ENCODE measurements at regions not wholly inside any gene's neighbourhood (a gene's known extent, or its start where the extent isn't known, plus 50 kb on each side); places are given as distances from the start of the nearest gene placed in this dataset.

DNA sequence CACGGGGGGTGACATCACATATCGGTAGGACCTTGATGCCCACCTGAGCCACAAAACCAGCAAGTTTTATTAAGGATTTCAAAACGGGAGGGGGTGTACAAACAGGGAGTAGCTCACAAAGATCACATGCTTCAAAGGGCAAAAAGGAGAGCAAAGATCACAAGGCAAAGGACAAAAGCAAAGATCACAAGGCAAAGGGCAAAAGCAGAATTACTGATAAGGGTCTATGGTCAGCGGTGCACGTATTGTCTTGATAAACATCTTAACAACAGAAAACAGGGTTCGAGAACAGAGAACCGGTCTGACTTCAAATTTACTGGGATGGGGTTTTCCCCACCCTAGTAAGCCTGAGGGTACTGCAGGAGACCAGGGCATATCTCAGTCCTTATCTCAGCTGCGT, 143.5 kb upstream of the LPP start:
- no peak overlapping the region for H3K27ac ChIP-seq (ENCODE audit: insufficient read depth, low read depth, low read length)
- H4K20me1 ChIP-seq (replicated peaks; ENCODE audit: control insufficient read depth, extremely low read depth, insufficient read depth, low read length): no peaks in the 10 kb centered on the region
- peaks cover 15% of the 10 kb centered on the region for H3K4me1 ChIP-seq (ENCODE audit: control insufficient read depth, extremely low read depth, insufficient read depth, low read length)
- DNase-seq (ENCODE audit: low read depth, low spot score) (no peak), FAIRE-seq (no peak)
- no peak overlapping the region for H3K4me2 ChIP-seq (ENCODE audit: insufficient read depth, low read length)
- no peak overlapping the region for H3K4me3 ChIP-seq (replicated peaks in 1 of 3; ENCODE audit: insufficient read depth in 1 of 3, low read depth in 1 of 3, low read length in 3 of 3)
- TF ChIP-seq POLR2AphosphoS5 (IDR thresholded peaks at IDR 0.05; ENCODE audit: insufficient read depth, low read depth, low read length) (no peak), POLR2A (IDR thresholded peaks at IDR 0.05; ENCODE audit: low read depth, low read length) (no peak), JUN (IDR thresholded peaks at IDR 0.05; ENCODE audit: borderline replicate concordance, insufficient read depth, insufficient read length, low read depth) (no peak), MAX (IDR thresholded peaks at IDR 0.05; ENCODE audit: insufficient read depth, insufficient read length) (no peak), MYC (IDR thresholded peaks at IDR 0.05; ENCODE audit: low read depth, low read length) (no peak), EZH2 (IDR thresholded peaks at IDR 0.05; ENCODE audit: borderline replicate concordance, low read depth, low read length, severe bottlenecking) (no peak), GATA2 (IDR thresholded peaks at IDR 0.05; ENCODE audit: insufficient read depth, insufficient read length, low read depth, low read length) (no peak), FOS (IDR thresholded peaks at IDR 0.05; ENCODE audit: borderline replicate concordance, insufficient read depth, low read length) (no peak)
- TF ChIP-seq, protein P1, sequence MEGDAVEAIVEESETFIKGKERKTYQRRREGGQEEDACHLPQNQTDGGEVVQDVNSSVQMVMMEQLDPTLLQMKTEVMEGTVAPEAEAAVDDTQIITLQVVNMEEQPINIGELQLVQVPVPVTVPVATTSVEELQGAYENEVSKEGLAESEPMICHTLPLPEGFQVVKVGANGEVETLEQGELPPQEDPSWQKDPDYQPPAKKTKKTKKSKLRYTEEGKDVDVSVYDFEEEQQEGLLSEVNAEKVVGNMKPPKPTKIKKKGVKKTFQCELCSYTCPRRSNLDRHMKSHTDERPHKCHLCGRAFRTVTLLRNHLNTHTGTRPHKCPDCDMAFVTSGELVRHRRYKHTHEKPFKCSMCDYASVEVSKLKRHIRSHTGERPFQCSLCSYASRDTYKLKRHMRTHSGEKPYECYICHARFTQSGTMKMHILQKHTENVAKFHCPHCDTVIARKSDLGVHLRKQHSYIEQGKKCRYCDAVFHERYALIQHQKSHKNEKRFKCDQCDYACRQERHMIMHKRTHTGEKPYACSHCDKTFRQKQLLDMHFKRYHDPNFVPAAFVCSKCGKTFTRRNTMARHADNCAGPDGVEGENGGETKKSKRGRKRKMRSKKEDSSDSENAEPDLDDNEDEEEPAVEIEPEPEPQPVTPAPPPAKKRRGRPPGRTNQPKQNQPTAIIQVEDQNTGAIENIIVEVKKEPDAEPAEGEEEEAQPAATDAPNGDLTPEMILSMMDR (IDR thresholded peaks at IDR 0.05; ENCODE audit: extremely low read depth in 1 of 2, insufficient read depth in 1 of 2, low read depth in 1 of 2, low read length in 2 of 2): no peak
- intact Hi-C loops (cut with micrococcal nuclease): no loop called here
- CTCF ChIA-PET: no interaction called here
- H3K9me1 ChIP-seq (replicated peaks; ENCODE audit: control insufficient read depth, extremely low read depth, insufficient read depth, low read length): no peaks in the 10 kb centered on the region
- no TSS peak for BruUV-seq (replicated peaks)
- POLR2A ChIA-PET: no interaction called here
- no peak overlapping the region for H2AFZ ChIP-seq (ENCODE audit: low read depth, low read length)
- no peaks in the 10 kb centered on the region for H3K27me3 ChIP-seq (ENCODE audit: control insufficient read depth in 2 of 2, insufficient read depth in 2 of 2, low read length in 2 of 2)
- H3K9me3 ChIP-seq (replicated peaks; ENCODE audit: control insufficient read depth, insufficient read depth, low read length): no peaks in the 10 kb centered on the region
- H3K9ac ChIP-seq (replicated peaks; ENCODE audit: extremely low read depth, insufficient read depth, low read length): no peak overlapping the region
- H3K36me3 ChIP-seq (ENCODE audit: control insufficient read depth in 2 of 2, extremely low read depth in 1 of 2, insufficient read depth in 2 of 2, low read length in 2 of 2): no peaks in the 10 kb centered on the region
- H3K79me2 ChIP-seq (ENCODE audit: control insufficient read depth, insufficient read depth, low read length): no peaks in the 10 kb centered on the region
- dilution Hi-C loops (cut with MboI; ENCODE audit: extremely low pct_ligation_motif_present, low sequenced_read_pairs): no loop called here
